ENCODE measurements at regions not wholly inside any gene's neighbourhood (a gene's known extent, or its start where the extent isn't known, plus 50 kb on each side); places are given as distances from the start of the nearest gene placed in this dataset.
A peak's percentile ranks its signal among the peaks of the same experiment; 100 is the strongest.

GRCh38 chr6:159098636-159099106 lies 53.9 kb upstream of the TAGAP start:
- TF ChIP-seq, protein P1, sequence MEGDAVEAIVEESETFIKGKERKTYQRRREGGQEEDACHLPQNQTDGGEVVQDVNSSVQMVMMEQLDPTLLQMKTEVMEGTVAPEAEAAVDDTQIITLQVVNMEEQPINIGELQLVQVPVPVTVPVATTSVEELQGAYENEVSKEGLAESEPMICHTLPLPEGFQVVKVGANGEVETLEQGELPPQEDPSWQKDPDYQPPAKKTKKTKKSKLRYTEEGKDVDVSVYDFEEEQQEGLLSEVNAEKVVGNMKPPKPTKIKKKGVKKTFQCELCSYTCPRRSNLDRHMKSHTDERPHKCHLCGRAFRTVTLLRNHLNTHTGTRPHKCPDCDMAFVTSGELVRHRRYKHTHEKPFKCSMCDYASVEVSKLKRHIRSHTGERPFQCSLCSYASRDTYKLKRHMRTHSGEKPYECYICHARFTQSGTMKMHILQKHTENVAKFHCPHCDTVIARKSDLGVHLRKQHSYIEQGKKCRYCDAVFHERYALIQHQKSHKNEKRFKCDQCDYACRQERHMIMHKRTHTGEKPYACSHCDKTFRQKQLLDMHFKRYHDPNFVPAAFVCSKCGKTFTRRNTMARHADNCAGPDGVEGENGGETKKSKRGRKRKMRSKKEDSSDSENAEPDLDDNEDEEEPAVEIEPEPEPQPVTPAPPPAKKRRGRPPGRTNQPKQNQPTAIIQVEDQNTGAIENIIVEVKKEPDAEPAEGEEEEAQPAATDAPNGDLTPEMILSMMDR (IDR thresholded peaks at IDR 0.05) = no peak
- TF ChIP-seq POLR2A (IDR thresholded peaks at IDR 0.05) = no peak
- TF ChIP-seq POLR2AphosphoS5 (IDR thresholded peaks at IDR 0.05) = peak in 1 of 2 donors; percentile 14
- TF ChIP-seq EP300 (IDR thresholded peaks at IDR 0.05) = no peak

Data from upper lobe of left lung (tissue), 4 donors.